CD4-positive, alpha-beta T cell treated with Interleukin-15 for 1 hour (primary cell): ENCODE measurements at regions not wholly inside any gene's neighbourhood (a gene's known extent, or its start where the extent isn't known, plus 50 kb on each side); places are given as distances from the start of the nearest gene placed in this dataset.
"Not testable (repeated sequence)": the region's sequence is repeated elsewhere in the genome, so short reads cannot be mapped to it uniquely, and the experiment has no call there.

Experiments used
- DNase-seq: peaks from one replicate; pipeline ENCODE4 v3.0.0-alpha.2; 2020

- DNase-seq: not testable (repeated sequence)
Measured at GRCh38 chr7:149628361-149629149, 130.9 kb upstream of the ZNF746 start.

- no peak for DNase-seq
Measured at GRCh38 chr7:149627911-149628310, 130.3 kb upstream of the ZNF746 start.

GRCh38 chr7:149626972-149627371 is 129.4 kb upstream of the ZNF746 start:
- DNase-seq: no peak

GRCh38 chr7:149625947-149626392 is 128.4 kb upstream of the ZNF746 start:
- DNase-seq: no peak

- DNase-seq: peak; percentile 51
Measured at GRCh38 chr7:149625340-149625946, 127.8 kb upstream of the ZNF746 start.

GRCh38 chr7:149624419-149625339 is 127.1 kb upstream of the ZNF746 start:
- DNase-seq: peak; percentile 94

- DNase-seq: peak; percentile 41
Measured at GRCh38 chr7:149624006-149624405, 126.4 kb upstream of the ZNF746 start.

GRCh38 chr7:149623262-149623997 is 125.8 kb upstream of the ZNF746 start:
- DNase-seq: not testable (repeated sequence)

- no peak for DNase-seq
Measured at GRCh38 chr7:149622444-149623210, 125.0 kb upstream of the ZNF746 start.

- DNase-seq: peak; percentile 34
Measured at GRCh38 chr7:149621776-149622175, 124.2 kb upstream of the ZNF746 start.

- DNase-seq: peak; percentile 22
Measured at GRCh38 chr7:149620961-149621360, 123.4 kb upstream of the ZNF746 start.

- DNase-seq: no peak
Measured at GRCh38 chr7:149616898-149617297, 119.3 kb upstream of the ZNF746 start.

- DNase-seq: no peak
Measured at GRCh38 chr7:149615690-149616270, 118.2 kb upstream of the ZNF746 start.

- DNase-seq: no peak
Measured at GRCh38 chr7:149610441-149611011, 112.9 kb upstream of the ZNF746 start.

- no peak for DNase-seq
Measured at GRCh38 chr7:149608168-149608567, 110.6 kb upstream of the ZNF746 start.

GRCh38 chr7:149607683-149608082 is 110.1 kb upstream of the ZNF746 start:
- no peak for DNase-seq

- no peak for DNase-seq
Measured at GRCh38 chr7:149606826-149607225, 109.2 kb upstream of the ZNF746 start.

- DNase-seq: no peak
Measured at GRCh38 chr7:149605696-149606095, 108.1 kb upstream of the ZNF746 start.

- no peak for DNase-seq
Measured at GRCh38 chr7:149604521-149604920, 106.9 kb upstream of the ZNF746 start.

- DNase-seq: not testable (repeated sequence)
Measured at GRCh38 chr7:149600669-149601330, 103.2 kb upstream of the ZNF746 start.
